GM18526 (cell line): ENCODE measurements at regions not wholly inside any gene's neighbourhood (a gene's known extent, or its start where the extent isn't known, plus 50 kb on each side); places are given as distances from the start of the nearest gene placed in this dataset.

Experiments used
- POLR2A ChIP-seq: IDR thresholded peaks from 3 replicates; pipeline ENCODE4 v1.6.1; 2011; ENCODE audit not compliant: insufficient read length; ENCODE audit errors: extremely low read depth

DNA sequence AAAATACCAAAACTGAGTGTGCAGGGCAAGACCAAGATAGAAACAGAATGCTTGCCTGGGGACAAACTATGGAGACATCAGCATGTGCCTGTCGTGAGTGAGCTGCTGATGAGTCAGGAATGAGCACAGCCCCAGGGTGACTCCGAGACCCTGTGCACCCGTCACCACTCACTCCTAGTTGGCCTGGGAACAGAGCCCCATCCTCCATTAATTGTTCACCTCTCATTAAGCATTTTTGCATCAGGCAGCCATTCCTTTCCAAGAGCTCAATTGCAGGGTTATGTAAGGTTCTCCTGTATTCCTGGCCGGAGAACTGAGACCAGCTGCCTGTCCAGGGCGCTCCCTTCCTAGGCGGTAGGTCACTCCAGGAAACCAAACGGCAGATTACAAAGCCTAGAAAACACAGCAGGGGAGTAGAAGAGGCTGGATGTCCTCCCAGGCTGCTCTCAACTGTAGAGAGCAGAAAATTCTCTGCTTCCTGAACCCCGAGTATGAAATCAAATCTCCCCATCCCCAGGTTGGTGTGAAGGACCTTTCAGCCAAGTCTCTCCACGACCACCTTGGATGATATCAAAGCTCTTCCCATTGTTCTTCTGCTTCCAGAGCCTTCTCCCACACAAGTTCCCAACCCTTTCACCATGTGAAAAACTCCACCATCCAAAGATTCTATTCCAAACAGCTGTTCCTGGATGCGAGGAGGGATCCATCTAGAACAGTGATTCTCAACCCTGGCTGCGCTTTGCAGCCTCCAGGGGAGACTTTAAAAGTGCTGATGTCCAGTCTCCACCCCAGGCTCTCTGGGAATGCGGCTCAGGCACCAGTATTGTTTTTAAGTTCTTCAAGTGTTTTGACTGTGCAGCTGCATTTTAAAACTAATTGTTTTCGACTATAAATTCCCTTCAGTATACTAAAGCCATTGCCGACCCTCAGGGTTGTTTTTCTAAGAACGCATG is 532.6 kb upstream of the JARID2 start:
- TF ChIP-seq POLR2A = no peak

DNA sequence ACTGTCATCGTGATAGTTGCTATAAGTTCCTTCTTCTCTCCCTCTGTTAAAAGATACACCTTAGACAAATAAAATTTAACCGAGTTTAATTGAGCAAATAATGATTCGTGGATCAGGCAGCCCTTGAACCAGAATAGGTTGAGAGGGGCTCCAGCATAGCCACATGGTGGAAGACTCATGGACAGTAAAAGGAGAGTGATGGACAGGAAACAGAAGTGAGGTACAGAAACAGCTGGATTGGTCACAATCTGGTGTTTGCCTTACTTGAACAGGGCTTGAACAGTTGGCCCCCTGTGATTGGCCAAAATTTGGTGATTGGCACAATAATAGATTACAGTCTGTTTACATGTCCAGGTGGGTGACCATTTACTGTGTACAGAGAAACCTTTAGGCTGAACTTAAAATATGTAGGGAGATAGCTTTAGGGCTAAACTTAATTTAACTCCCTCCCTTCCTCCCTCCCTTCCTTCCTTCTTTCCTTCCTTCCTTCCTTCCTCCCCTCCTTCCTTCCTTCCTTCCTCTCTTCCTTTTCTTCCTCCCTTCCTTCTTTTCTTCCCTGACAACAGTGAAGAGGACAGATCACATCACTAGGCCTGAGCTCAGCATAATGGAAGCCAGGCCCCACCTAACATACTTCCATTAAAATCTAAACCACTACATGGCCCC is 531.8 kb upstream of the JARID2 start:
- TF ChIP-seq POLR2A = no peak

DNA sequence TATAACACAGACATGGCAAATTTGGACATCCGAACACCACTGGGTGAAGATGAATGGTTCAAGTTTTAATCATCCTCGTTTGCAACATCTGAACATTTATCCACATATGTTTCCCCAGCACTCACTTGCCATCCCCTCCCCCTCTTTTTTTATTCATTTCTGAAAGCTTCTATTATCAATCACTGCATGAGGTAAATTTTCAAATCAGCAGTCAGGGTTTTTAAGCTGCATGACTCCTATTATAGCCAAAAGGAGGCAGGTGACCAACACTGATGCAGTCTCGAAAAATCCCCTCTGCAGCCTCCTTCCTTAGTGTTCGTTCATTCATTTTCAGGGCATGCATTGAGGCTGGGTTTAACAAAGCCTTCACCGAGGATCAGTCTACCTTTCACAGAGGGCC is 530.8 kb upstream of the JARID2 start:
- no peak for TF ChIP-seq POLR2A

DNA sequence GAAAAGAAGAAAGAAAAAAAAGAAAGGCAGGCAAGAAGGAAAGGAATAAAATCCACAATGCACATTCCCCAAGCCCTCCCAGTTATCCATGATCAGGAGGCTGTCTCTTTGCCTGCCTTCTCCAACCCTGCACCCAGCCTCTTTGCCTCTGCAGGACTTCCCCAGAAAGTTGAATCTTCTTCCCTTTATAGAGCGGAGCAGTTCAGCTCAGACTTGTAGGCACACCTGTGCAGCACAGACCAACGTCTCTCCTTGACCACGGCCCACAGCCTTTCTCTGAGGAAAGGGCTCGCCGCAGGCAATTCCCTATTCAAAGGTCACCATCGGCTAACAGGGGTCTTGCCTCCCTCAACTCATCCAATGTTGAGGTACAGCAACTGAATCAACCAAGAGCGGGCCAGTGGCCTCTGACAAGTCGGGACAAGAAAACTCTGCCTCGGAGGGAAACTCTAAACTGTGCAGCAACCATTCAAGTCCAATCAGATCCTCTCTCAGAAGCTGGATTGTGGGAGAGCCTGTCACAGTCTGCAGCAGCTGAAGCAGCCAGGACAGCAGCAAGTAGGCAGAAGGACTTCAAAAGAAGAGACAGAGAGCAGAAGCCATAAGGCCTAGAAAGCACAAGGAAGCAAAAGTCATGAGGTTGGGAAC is 529.2 kb upstream of the JARID2 start:
- no peak for TF ChIP-seq POLR2A

DNA sequence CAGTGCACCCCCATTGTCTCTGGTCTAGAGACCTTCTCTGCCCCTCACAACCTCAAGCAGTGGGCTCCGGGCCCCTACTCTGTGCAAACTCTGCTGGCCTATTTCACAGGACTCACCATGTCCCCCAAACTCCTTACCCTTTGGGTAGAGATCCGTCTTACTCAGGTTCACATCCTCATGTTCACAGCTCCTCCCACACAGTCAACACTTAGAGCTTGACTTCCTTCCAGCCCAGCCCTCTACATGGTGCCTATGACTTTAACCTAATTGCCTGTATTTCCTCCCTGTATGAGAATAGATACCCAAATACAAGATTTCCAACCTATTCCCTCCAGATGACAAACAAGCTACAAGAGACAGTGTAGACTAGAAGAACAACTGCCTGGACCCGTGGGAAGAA is 528.6 kb upstream of the JARID2 start:
- no peak for TF ChIP-seq POLR2A

DNA sequence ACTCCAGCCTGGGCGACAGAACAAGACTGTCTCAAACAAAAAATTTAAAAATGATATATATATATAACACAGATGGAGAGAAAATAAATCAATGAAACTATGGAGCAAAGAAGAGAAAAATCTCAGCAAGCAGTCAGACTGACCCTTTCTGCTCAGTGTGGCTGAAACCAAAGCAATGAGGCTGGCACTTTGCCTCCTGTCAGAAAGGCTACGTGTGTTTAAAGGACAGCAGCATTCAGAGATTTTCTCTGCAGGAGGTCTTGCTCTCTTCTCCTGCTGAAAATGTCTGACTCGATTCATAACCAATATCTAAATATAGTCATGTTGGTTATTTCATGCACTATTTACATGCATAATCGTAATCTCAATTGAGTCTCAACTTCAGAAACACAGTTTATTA is 527.0 kb upstream of the JARID2 start:
- no peak for TF ChIP-seq POLR2A

DNA sequence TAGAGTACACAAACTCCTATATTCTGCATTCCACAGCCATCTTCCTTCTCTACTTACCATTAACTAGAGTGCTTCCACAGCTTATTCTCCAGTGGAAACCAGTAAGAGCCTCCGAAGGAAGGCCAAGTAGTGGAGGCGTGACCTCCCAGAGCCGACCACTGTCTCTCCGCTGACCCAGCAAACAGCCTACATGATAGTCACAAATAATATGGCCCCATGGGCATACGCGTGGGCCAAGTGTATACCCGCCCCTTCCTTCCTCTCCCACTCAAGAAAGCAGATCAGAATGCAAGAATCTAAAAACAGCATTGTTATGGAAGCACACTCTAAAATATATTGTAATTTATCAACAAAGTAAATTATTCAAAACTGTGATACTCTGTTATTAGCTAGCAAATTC is 526.6 kb upstream of the JARID2 start:
- no peak for TF ChIP-seq POLR2A

DNA sequence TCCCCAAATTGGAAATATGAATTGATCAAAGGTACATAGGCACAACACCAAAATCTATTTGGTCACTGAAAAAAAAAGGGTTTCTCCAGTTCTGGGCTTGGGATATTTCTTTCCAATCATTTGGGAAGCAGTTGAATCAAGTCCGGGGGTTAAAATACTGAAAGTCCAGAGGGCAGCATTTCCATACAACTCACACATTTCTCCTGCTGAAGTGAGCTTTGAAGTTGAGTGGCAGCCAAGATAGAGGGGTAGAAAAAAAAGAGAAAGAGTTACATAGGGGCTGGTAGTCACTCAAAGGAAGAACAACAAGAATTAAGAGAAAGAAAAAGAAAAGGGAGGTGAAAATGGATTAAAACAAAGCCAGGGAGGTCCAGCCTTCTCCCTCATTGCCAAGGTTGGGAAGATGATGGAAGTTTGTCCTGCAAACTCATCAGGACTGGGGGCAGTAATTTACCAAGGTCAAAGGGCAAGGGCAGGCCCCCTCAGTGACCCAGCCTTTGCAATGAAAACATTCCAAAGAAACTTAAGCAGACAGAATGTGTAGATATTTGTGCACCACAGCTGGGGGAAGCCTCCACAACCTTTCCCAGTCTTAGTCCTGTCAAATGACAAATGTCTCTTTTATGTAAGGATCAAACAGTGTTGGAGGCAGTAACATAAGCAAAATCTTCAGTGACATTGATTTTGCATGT is 525.3 kb upstream of the JARID2 start:
- no peak for TF ChIP-seq POLR2A

DNA sequence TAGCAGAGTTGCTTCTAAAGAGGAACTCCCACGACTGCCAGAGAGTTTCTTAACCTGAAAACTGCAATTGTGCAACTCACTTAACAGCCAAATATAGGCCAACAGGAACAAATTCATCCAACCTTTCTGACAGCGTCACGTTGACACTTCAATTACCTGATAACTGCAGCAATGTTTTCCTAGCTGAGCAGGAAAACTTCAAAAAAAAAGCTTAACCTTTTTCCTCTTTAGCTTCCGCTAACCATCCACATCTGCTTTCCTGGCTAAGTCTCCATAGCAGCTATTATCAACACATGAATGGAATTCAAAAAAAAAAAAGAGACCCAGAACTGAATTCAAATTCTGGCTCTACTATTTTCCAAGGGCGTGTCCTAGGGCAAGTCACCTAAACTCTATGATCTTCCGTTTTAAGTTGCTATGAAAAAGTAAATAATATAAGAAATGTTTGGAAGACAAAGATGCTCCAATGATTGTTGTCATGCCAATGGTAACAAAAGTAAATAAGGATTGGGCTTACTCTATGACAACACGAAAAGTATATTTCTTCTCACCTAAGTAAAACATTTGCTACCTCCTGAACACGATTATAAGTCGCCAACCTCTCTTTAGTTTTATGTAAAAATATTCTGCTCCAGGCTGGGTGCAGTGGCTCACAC is 524.6 kb upstream of the JARID2 start:
- TF ChIP-seq POLR2A = no peak

DNA sequence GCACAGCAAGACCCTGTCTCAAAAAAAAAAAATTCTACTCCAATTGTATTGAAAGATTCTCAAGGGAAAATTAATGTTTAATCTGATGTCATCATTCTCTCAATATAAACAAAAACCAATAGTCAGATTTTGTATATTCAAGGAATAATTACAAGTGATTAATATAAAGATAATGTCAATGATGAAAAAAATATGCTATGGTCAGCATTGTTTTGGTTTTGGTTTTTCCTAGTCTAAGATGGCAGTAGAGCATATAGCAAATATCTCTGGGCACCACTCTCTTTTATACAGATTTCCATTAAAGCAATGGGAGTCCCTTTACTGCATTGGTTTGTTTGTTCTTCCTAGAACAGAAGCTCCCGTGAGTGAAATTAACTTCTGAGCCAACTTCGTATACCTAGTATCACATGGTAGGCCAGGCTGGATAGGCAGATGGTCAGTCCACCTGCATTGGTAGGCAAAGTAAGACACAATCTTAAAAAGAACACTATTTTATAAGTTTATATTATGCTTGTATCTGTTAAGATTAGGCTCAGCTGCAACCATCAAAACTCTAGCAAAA is 523.8 kb upstream of the JARID2 start:
- TF ChIP-seq POLR2A = no peak

DNA sequence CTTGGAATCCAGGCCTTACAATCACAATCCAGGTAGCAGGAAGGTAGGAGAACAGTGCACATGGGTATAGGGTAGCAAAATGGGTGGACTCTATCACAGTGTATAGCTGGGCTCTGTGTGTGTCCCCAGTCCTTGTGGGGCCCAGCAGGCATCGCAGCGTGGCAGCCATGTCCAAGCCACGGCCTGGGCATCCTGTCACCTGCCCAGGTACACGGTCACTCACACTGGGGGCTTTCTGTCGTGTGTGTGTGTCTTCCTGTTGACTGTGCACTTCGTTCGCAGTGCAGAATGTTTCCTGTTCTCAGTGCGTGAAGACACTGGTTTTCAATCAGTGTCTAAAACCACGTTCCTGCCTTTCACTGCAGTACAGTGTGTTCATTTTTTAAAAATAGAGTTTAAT is 523.2 kb upstream of the JARID2 start:
- no peak for TF ChIP-seq POLR2A

DNA sequence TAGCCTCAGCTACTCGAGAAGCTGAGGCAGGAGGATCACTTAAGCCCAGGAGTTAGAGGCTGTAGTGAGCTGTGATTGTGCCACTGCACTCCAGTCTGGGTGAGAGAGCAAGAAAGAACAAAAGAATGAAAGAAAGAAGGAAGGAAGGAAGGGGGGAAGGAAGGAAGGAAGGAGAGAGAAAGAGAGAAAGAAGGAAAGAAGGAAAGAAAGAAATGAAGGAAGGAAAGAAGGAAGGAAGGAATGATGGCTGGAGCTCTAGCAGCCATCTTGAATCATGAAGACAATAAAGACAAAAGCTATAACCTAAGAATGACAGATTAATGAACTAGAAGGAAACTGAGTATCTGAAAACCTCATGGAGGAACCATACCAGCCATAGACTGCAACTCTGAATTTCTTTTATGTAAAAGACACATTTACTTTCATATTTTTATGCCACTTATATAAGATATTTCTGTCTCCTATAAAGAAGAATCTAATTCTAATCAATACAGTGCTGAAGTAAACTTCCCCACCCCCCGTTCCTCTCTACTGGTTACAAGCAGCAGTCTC is 522.3 kb upstream of the JARID2 start:
- no peak for TF ChIP-seq POLR2A

DNA sequence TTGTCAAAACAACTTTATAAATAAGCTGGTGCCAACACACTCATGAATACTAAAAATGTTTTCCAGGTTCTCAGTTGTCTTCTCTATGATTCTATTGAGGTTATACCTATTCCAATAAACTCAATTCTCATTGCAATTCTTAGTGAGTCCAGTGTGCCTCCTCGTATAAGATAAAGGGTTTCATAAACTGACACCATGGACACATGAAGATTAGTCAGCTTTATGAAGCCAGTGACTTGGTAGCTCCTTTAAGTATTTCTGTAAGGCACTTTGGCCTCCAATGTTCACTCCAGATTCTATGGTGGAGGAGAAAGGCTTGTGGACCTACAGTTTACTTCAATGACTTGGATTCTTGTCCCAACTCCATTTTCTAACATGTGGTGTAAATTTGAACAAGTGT is 521.3 kb upstream of the JARID2 start:
- TF ChIP-seq POLR2A = no peak

DNA sequence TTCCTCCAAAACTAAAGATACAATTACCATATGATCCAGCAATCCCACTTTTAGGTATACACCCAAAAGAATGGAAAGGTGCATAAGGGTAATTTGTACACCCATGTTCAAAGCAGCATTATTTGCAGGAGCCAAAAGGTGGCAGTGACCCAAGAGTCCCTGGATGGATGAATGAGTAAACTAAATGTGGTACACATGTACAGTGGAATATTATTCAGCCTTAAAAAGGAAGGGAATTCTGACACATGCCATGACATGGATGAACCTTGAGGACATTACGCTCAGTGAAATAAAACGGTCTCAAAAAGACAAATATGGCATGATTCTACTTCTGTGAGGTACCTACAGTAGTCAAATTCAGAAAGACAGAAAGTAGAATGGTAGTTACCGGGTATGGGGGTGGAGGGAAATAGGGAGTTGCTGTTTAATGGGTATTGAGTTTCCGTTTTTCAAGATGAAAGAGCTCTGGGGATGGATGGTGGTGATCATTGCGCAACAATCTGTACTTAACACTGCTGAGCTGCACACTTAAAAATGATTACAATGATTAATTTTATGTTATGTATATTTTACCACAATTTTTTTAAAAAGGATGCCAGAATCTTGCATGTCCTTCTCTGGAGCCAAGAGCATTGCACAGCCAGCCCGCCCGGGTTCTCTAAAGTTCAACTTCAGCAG is 518.9 kb upstream of the JARID2 start:
- no peak for TF ChIP-seq POLR2A
